CD4-positive, alpha-beta memory T cell (primary cell): ENCODE measurements at regions not wholly inside any gene's neighbourhood (a gene's known extent, or its start where the extent isn't known, plus 50 kb on each side); places are given as distances from the start of the nearest gene placed in this dataset.

Source experiments
- CTCF ChIA-PET: fragments of 350-600 bp; sonication (Branson Sonifier 250); formaldehyde crosslinking; loops from one replicate; lab custom pipeline; 2021; ENCODE audit warnings: inconsistent platforms; ENCODE audit not compliant: partially characterized antibody; lab: Charles Lee
- POLR2A ChIA-PET: fragments of 350-600 bp; sonication (Branson Sonifier 250); formaldehyde crosslinking; loops from one replicate; lab custom pipeline; 2021; ENCODE audit not compliant: partially characterized antibody; lab: Charles Lee
- DNase-seq, 5 donors: peaks; one replicate each; pipeline versions ENCODE4 v3.0.0 to v3.0.0-alpha.2; 2020 to 2022; ENCODE audit warnings: mixed read lengths in 1 of 5
- H3K27ac ChIP-seq: one replicate; pipeline ENCODE4 v1.7.0; 2013; ENCODE audit warnings: low read depth, low read length
- H3K27me3 ChIP-seq: 2 replicates; pipeline ENCODE4 v1.7.0; 2013; ENCODE audit warnings: mild to moderate bottlenecking, low read length, moderate library complexity; ENCODE audit not compliant: insufficient read depth
- H3K36me3 ChIP-seq: 2 replicates; pipeline ENCODE4 v1.7.0; 2013; ENCODE audit warnings: mild to moderate bottlenecking, low read length, moderate library complexity; ENCODE audit not compliant: insufficient read depth
- H3K4me1 ChIP-seq: 2 replicates; pipeline ENCODE4 v1.7.0; 2013; ENCODE audit warnings: mild to moderate bottlenecking, low read length, moderate library complexity; ENCODE audit not compliant: insufficient read depth
- H3K4me3 ChIP-seq, 2 donors: one replicate each; pipeline ENCODE4 v1.7.0; 2013; ENCODE audit warnings: low read length in 2 of 2, mild to moderate bottlenecking in 1 of 2
- H3K9me3 ChIP-seq, 2 donors: one replicate each; pipeline ENCODE4 v1.7.0; 2013; ENCODE audit warnings: low read length in 2 of 2, control low read depth in 1 of 2; ENCODE audit not compliant: control insufficient read depth in 1 of 2
- H3K27ac Mint-ChIP-seq, 7 donors: one replicate each; pipeline ENCODE4 v1.8.0; 2020 to 2021; ENCODE audit warnings: mixed read lengths in 7 of 7, mild to moderate bottlenecking in 6 of 7, inconsistent platforms in 3 of 7, moderate library complexity in 3 of 7
- H3K27me3 Mint-ChIP-seq, 2 donors: one replicate each; pipeline ENCODE4 v1.8.0; 2020 to 2021; ENCODE audit warnings: mixed read lengths in 2 of 2
- H3K36me3 Mint-ChIP-seq, 2 donors: one replicate each; pipeline ENCODE4 v1.8.0; 2020 to 2021; ENCODE audit warnings: mixed read lengths in 2 of 2, inconsistent platforms in 1 of 2, mild to moderate bottlenecking in 1 of 2
- H3K4me1 Mint-ChIP-seq, 4 donors: one replicate each; pipeline ENCODE4 v1.8.0; 2020 to 2021; ENCODE audit warnings: mixed read lengths in 4 of 4, mild to moderate bottlenecking in 1 of 4
- H3K4me3 Mint-ChIP-seq, 8 donors: one replicate each; pipeline ENCODE4 v1.8.0; 2020 to 2021; ENCODE audit warnings: mixed read lengths in 8 of 8, mild to moderate bottlenecking in 7 of 8, moderate library complexity in 6 of 8, inconsistent platforms in 3 of 8
- H3K9me3 Mint-ChIP-seq, 8 donors: one replicate each; pipeline ENCODE4 v1.8.0; 2020 to 2021; ENCODE audit warnings: mixed read lengths in 8 of 8, mild to moderate bottlenecking in 5 of 8, inconsistent platforms in 3 of 8, moderate library complexity in 1 of 8
- intact Hi-C: fragments of 100-400 bp; cut with micrococcal nuclease; formaldehyde crosslinking; loops from one replicate; pipeline ENCODE4 v1.15.1; 2023

- peaks cover 0 to 5% (median 0%) of the 10 kb centered on the region in 8 donors for H3K9me3 Mint-ChIP-seq
- no peak overlapping the region for H3K4me3 Mint-ChIP-seq
- H3K4me1 Mint-ChIP-seq: no peaks in the 10 kb centered on the region
These were observed 515.5 kb upstream of the AGA start for GRCh38 chr4:177957596-177958360.

GRCh38 chr4:177960566-177960965 is 518.3 kb upstream of the AGA start:
- DNase-seq: no peak
- POLR2A ChIA-PET: no interaction called here
- H3K9me3 ChIP-seq: no peaks in the 10 kb centered on the region
- H3K27me3 ChIP-seq: no peaks in the 10 kb centered on the region
- H3K36me3 Mint-ChIP-seq: no peaks in the 10 kb centered on the region
- no peaks in the 10 kb centered on the region for H3K36me3 ChIP-seq
- no peak overlapping the region for H3K4me3 Mint-ChIP-seq
- peaks cover 0 to 5% (median 0%) of the 10 kb centered on the region in 8 donors for H3K9me3 Mint-ChIP-seq
- no peaks in the 10 kb centered on the region for H3K4me1 Mint-ChIP-seq
- H3K27ac ChIP-seq: no peak overlapping the region
- no peaks in the 10 kb centered on the region for H3K4me1 ChIP-seq
- H3K27me3 Mint-ChIP-seq: no peaks in the 10 kb centered on the region
- H3K4me3 ChIP-seq: no peak overlapping the region
- no peak overlapping the region for H3K27ac Mint-ChIP-seq
- intact Hi-C loops: no loop called here
- CTCF ChIA-PET: no interaction called here

More at GRCh38 chr4:177957596-177958360, 515.5 kb upstream of the AGA start:
- intact Hi-C loops: no loop called here
- H3K27ac ChIP-seq: no peak overlapping the region
- no peaks in the 10 kb centered on the region for H3K36me3 ChIP-seq
- ChIA-PET CTCF (no interaction called here), POLR2A (no interaction called here)
- no peaks in the 10 kb centered on the region for H3K27me3 Mint-ChIP-seq
- no peak for DNase-seq
- no peaks in the 10 kb centered on the region for H3K4me1 ChIP-seq
- no peaks in the 10 kb centered on the region for H3K27me3 ChIP-seq
- H3K36me3 Mint-ChIP-seq: no peaks in the 10 kb centered on the region
- no peaks in the 10 kb centered on the region for H3K9me3 ChIP-seq
- H3K4me3 ChIP-seq: no peak overlapping the region
- no peak overlapping the region for H3K27ac Mint-ChIP-seq

- Histone ChIP-seq H3K9me3 (no peaks in the 10 kb centered on the region), H3K4me3 (no peak overlapping the region), H3K27me3 (no peaks in the 10 kb centered on the region), H3K27ac (no peak overlapping the region), H3K36me3 (no peaks in the 10 kb centered on the region), H3K4me1 (no peaks in the 10 kb centered on the region)
- DNase-seq: no peak
- Mint-ChIP-seq H3K4me3 (no peak overlapping the region), H3K27ac (no peak overlapping the region), H3K36me3 (no peaks in the 10 kb centered on the region), H3K9me3 (peaks cover 0 to 5% (median 0%) of the 10 kb centered on the region in 8 donors), H3K4me1 (no peaks in the 10 kb centered on the region), H3K27me3 (no peaks in the 10 kb centered on the region)
- ChIA-PET POLR2A (no interaction called here), CTCF (no interaction called here)
- intact Hi-C loops: no loop called here
These were observed 519.6 kb upstream of the AGA start for GRCh38 chr4:177961761-177962380.

- Histone ChIP-seq H3K9me3 (no peaks in the 10 kb centered on the region), H3K27ac (no peak overlapping the region), H3K27me3 (no peaks in the 10 kb centered on the region), H3K4me1 (no peaks in the 10 kb centered on the region), H3K4me3 (no peak overlapping the region), H3K36me3 (no peaks in the 10 kb centered on the region)
- Mint-ChIP-seq H3K4me1 (no peaks in the 10 kb centered on the region), H3K4me3 (no peak overlapping the region), H3K27me3 (no peaks in the 10 kb centered on the region), H3K27ac (no peak overlapping the region), H3K36me3 (no peaks in the 10 kb centered on the region), H3K9me3 (peaks cover 0 to 5% (median 0%) of the 10 kb centered on the region in 8 donors)
- ChIA-PET CTCF (no interaction called here), POLR2A (no interaction called here)
- DNase-seq: no peak
- intact Hi-C loops: no loop called here
These were observed 521.8 kb upstream of the AGA start for GRCh38 chr4:177964061-177964460.

- H3K27ac Mint-ChIP-seq: no peak overlapping the region
- no peaks in the 10 kb centered on the region for H3K36me3 Mint-ChIP-seq
- H3K9me3 Mint-ChIP-seq: peaks cover 0 to 5% (median 0%) of the 10 kb centered on the region in 8 donors
- POLR2A ChIA-PET: no interaction called here
- Histone ChIP-seq H3K36me3 (no peaks in the 10 kb centered on the region), H3K27me3 (no peaks in the 10 kb centered on the region), H3K4me3 (no peak overlapping the region), H3K9me3 (no peaks in the 10 kb centered on the region), H3K4me1 (no peaks in the 10 kb centered on the region), H3K27ac (no peak overlapping the region)
- DNase-seq: no peak
- CTCF ChIA-PET: no interaction called here
- H3K4me3 Mint-ChIP-seq: no peak overlapping the region
- intact Hi-C loops: no loop called here
- H3K4me1 Mint-ChIP-seq: no peaks in the 10 kb centered on the region
- no peaks in the 10 kb centered on the region for H3K27me3 Mint-ChIP-seq
These were observed 522.5 kb upstream of the AGA start for GRCh38 chr4:177964693-177965168.

GRCh38 chr4:177967328-177967727 is 525.1 kb upstream of the AGA start:
- H3K27ac Mint-ChIP-seq: no peak overlapping the region
- POLR2A ChIA-PET: no interaction called here
- no peaks in the 10 kb centered on the region for H3K4me1 Mint-ChIP-seq

GRCh38 chr4:177968817-177969442 is 526.7 kb upstream of the AGA start:
- Histone ChIP-seq H3K9me3 (no peaks in the 10 kb centered on the region), H3K27ac (no peak overlapping the region), H3K4me1 (no peaks in the 10 kb centered on the region), H3K27me3 (no peaks in the 10 kb centered on the region), H3K4me3 (no peak overlapping the region), H3K36me3 (no peaks in the 10 kb centered on the region)
- Mint-ChIP-seq H3K9me3 (peaks cover 0 to 3% (median 0%) of the 10 kb centered on the region in 8 donors), H3K4me3 (no peak overlapping the region), H3K27me3 (no peaks in the 10 kb centered on the region), H3K27ac (no peak overlapping the region), H3K36me3 (no peaks in the 10 kb centered on the region), H3K4me1 (no peaks in the 10 kb centered on the region)
- intact Hi-C loops: no loop called here
- ChIA-PET POLR2A (no interaction called here), CTCF (no interaction called here)
- DNase-seq: no peak

More at GRCh38 chr4:177967328-177967727, 525.1 kb upstream of the AGA start:
- H3K4me3 ChIP-seq: no peak overlapping the region
- H3K4me3 Mint-ChIP-seq: no peak overlapping the region
- H3K36me3 ChIP-seq: no peaks in the 10 kb centered on the region
- CTCF ChIA-PET: no interaction called here
- H3K27me3 Mint-ChIP-seq: no peaks in the 10 kb centered on the region
- H3K27ac ChIP-seq: no peak overlapping the region
- no peaks in the 10 kb centered on the region for H3K36me3 Mint-ChIP-seq
- peaks cover 0 to 4% (median 0%) of the 10 kb centered on the region in 8 donors for H3K9me3 Mint-ChIP-seq
- no peaks in the 10 kb centered on the region for H3K9me3 ChIP-seq
- H3K27me3 ChIP-seq: no peaks in the 10 kb centered on the region
- DNase-seq: no peak
- intact Hi-C loops: no loop called here
- H3K4me1 ChIP-seq: no peaks in the 10 kb centered on the region
